Neural progenitor cell (in vitro differentiated cells): ENCODE measurements at regions not wholly inside any gene's neighbourhood (a gene's known extent, or its start where the extent isn't known, plus 50 kb on each side); places are given as distances from the start of the nearest gene placed in this dataset.

Source experiments
- EZH2 ChIP-seq: fragments of 200-600 bp; sonication (generic); IDR thresholded peaks from 2 replicates; pipeline ENCODE4 v1.6.1; 2017; ENCODE audit warnings: antibody characterized with exemption, mild to moderate bottlenecking, moderate library complexity
- EZH2phosphoT487 ChIP-seq: fragments of 200-600 bp; sonication (generic); IDR thresholded peaks from 2 replicates; pipeline ENCODE4 v1.6.1; 2017; ENCODE audit warnings: antibody characterized with exemption
- TF ChIP-seq, protein P1 (sequence below): fragments of 200-600 bp; sonication (generic); IDR thresholded peaks from 2 replicates; pipeline ENCODE4 v1.5.1; 2017; ENCODE audit warnings: antibody characterized with exemption, mild to moderate bottlenecking

GRCh38 chr10:121324678-121325213, 273.5 kb downstream of the FGFR2 start:
- TF ChIP-seq, protein P1, sequence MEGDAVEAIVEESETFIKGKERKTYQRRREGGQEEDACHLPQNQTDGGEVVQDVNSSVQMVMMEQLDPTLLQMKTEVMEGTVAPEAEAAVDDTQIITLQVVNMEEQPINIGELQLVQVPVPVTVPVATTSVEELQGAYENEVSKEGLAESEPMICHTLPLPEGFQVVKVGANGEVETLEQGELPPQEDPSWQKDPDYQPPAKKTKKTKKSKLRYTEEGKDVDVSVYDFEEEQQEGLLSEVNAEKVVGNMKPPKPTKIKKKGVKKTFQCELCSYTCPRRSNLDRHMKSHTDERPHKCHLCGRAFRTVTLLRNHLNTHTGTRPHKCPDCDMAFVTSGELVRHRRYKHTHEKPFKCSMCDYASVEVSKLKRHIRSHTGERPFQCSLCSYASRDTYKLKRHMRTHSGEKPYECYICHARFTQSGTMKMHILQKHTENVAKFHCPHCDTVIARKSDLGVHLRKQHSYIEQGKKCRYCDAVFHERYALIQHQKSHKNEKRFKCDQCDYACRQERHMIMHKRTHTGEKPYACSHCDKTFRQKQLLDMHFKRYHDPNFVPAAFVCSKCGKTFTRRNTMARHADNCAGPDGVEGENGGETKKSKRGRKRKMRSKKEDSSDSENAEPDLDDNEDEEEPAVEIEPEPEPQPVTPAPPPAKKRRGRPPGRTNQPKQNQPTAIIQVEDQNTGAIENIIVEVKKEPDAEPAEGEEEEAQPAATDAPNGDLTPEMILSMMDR = no peak
- no peak for TF ChIP-seq EZH2
- TF ChIP-seq EZH2phosphoT487 = no peak
